ENCODE measurements at regions not wholly inside any gene's neighbourhood (a gene's known extent, or its start where the extent isn't known, plus 50 kb on each side); places are given as distances from the start of the nearest gene placed in this dataset.
A peak's percentile ranks its signal among the peaks of the same experiment; 100 is the strongest.

GRCh38 chrX:39946822-39947221, 150.9 kb downstream of the BCOR start:
- peaks cover 3% of the 10 kb centered on the region for H3K27me3 Mint-ChIP-seq
- no peaks in the 10 kb centered on the region for H3K36me3 Mint-ChIP-seq (ENCODE audit: insufficient read depth)
- H3K4me1 Mint-ChIP-seq (ENCODE audit: low read depth) = peaks cover 4% of the 10 kb centered on the region
- no peak for DNase-seq (ENCODE audit: low spot score, unreplicated experiment)
- H3K27ac Mint-ChIP-seq = no peak overlapping the region
- no peak for TF ChIP-seq CTCF (IDR thresholded peaks at IDR 0.05; ENCODE audit: unreplicated experiment)
- no peak overlapping the region for H3K4me3 Mint-ChIP-seq (ENCODE audit: low read depth)
- peaks cover 7% of the 10 kb centered on the region for H3K9me3 Mint-ChIP-seq (ENCODE audit: low read depth)

- Mint-ChIP-seq H3K4me3 (ENCODE audit: low read depth) (no peak overlapping the region), H3K4me1 (ENCODE audit: low read depth) (peaks cover 6% of the 10 kb centered on the region), H3K36me3 (ENCODE audit: insufficient read depth) (no peaks in the 10 kb centered on the region), H3K27ac (peak overlapping the region; percentile 81), H3K27me3 (peaks cover 3% of the 10 kb centered on the region), H3K9me3 (ENCODE audit: low read depth) (peaks cover 3% of the 10 kb centered on the region)
- no peak for TF ChIP-seq CTCF (IDR thresholded peaks at IDR 0.05; ENCODE audit: unreplicated experiment)
- DNase-seq (ENCODE audit: low spot score, unreplicated experiment) = no peak
Observed at GRCh38 chrX:39948582-39948981, 149.2 kb downstream of the BCOR start.

GRCh38 chrX:39950018-39950688, 147.6 kb downstream of the BCOR start:
- no peaks in the 10 kb centered on the region for H3K36me3 Mint-ChIP-seq (ENCODE audit: insufficient read depth)
- no peak overlapping the region for H3K4me3 Mint-ChIP-seq (ENCODE audit: low read depth)
- DNase-seq (ENCODE audit: low spot score, unreplicated experiment) = no peak
- H3K27me3 Mint-ChIP-seq = peaks cover 3% of the 10 kb centered on the region
- H3K27ac Mint-ChIP-seq = no peak overlapping the region
- TF ChIP-seq CTCF (IDR thresholded peaks at IDR 0.05; ENCODE audit: unreplicated experiment) = no peak
- peaks cover 20% of the 10 kb centered on the region for H3K4me1 Mint-ChIP-seq (ENCODE audit: low read depth)
- no peaks in the 10 kb centered on the region for H3K9me3 Mint-ChIP-seq (ENCODE audit: low read depth)

GRCh38 chrX:39952989-39953388, 144.8 kb downstream of the BCOR start:
- no peaks in the 10 kb centered on the region for H3K27me3 Mint-ChIP-seq
- no peak overlapping the region for H3K4me3 Mint-ChIP-seq (ENCODE audit: low read depth)
- H3K4me1 Mint-ChIP-seq (ENCODE audit: low read depth) = peaks cover 23% of the 10 kb centered on the region
- H3K27ac Mint-ChIP-seq = no peak overlapping the region
- no peaks in the 10 kb centered on the region for H3K9me3 Mint-ChIP-seq (ENCODE audit: low read depth)
- no peak for DNase-seq (ENCODE audit: low spot score, unreplicated experiment)
- TF ChIP-seq CTCF (IDR thresholded peaks at IDR 0.05; ENCODE audit: unreplicated experiment) = no peak
- H3K36me3 Mint-ChIP-seq (ENCODE audit: insufficient read depth) = no peaks in the 10 kb centered on the region

- H3K9me3 Mint-ChIP-seq (ENCODE audit: low read depth) = no peaks in the 10 kb centered on the region
- TF ChIP-seq CTCF (IDR thresholded peaks at IDR 0.05; ENCODE audit: unreplicated experiment) = no peak
- no peak for DNase-seq (ENCODE audit: low spot score, unreplicated experiment)
- peaks cover 3% of the 10 kb centered on the region for H3K27me3 Mint-ChIP-seq
- H3K4me3 Mint-ChIP-seq (ENCODE audit: low read depth) = no peak overlapping the region
- peaks cover 19% of the 10 kb centered on the region for H3K4me1 Mint-ChIP-seq (ENCODE audit: low read depth)
- H3K27ac Mint-ChIP-seq = no peak overlapping the region
- H3K36me3 Mint-ChIP-seq (ENCODE audit: insufficient read depth) = no peaks in the 10 kb centered on the region
Observed at GRCh38 chrX:39953879-39954278, 143.9 kb downstream of the BCOR start.
